WI38 (cell line): ENCODE measurements at regions not wholly inside any gene's neighbourhood (a gene's known extent, or its start where the extent isn't known, plus 50 kb on each side); places are given as distances from the start of the nearest gene placed in this dataset.
A peak's percentile ranks its signal among the peaks of the same experiment; 100 is the strongest.

Source experiments
- H3K4me3 ChIP-seq: 2 replicates; pipeline ENCODE4 v1.5.1; 2011; ENCODE audit warnings: low read depth, mild to moderate bottlenecking, control low read depth, low read length
- TF ChIP-seq, protein P1 (sequence below): IDR thresholded peaks from 2 replicates; pipeline ENCODE4 v1.5.1; 2012; ENCODE audit warnings: low read depth, mild to moderate bottlenecking, control low read depth, low read length

DNA sequence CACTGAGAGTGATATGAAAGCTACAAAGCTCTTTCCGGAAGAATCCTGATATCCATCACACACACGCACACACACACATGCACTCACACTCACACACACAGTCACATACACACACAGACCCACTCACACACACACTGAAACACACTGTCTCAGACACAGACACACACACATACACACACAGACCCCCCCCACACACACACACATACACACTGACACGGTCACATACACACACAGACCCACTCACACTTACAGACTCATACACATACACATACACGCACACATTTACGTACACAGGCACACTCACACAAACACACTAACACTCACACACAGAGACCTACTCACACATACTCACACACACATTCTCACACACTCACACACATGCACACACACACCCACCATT, 58.6 kb downstream of the LIG4 start:
- H3K4me3 ChIP-seq: no peak overlapping the region
- TF ChIP-seq, protein P1, sequence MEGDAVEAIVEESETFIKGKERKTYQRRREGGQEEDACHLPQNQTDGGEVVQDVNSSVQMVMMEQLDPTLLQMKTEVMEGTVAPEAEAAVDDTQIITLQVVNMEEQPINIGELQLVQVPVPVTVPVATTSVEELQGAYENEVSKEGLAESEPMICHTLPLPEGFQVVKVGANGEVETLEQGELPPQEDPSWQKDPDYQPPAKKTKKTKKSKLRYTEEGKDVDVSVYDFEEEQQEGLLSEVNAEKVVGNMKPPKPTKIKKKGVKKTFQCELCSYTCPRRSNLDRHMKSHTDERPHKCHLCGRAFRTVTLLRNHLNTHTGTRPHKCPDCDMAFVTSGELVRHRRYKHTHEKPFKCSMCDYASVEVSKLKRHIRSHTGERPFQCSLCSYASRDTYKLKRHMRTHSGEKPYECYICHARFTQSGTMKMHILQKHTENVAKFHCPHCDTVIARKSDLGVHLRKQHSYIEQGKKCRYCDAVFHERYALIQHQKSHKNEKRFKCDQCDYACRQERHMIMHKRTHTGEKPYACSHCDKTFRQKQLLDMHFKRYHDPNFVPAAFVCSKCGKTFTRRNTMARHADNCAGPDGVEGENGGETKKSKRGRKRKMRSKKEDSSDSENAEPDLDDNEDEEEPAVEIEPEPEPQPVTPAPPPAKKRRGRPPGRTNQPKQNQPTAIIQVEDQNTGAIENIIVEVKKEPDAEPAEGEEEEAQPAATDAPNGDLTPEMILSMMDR: no peak

DNA sequence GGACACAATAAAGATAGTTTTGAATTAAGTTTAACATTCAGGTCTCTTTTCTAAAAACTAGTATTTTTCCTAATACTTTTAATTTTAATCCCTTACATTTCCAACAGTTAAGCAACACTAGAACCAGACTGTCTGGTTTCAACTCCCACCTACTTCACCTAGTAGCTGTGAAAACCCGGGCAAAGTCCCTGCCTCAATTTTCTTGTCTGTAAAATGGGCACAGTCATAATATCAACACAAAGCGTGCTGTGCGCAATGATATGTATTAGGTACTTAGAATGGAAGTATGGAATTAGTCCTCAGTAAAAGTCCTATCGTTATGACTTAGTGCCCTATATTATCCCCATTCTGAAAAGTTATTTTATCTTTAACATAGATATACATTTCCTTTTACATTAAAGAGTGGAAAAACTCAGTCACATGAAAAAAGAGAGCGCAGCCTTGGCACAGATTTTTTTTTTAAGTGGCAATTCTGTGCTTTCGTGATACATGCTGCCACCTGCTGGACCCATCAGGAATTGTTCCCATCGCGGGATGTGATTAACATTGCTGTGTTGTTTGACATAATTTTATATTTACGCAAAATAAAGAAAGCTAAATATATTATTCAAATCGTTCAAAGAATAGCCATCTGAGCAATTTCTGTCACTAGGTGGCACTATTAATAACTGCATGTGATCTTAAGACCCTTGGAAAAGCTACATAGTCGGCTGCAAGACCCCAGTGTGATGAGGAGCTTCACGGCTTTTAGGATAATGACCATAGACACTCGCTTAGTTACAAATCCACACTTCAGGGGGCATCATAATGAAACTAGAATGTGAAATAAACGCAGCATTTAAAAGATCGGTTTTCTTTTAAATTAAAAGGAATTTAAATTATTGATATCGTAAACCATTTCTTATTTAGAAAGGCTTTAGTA, 59.9 kb downstream of the LIG4 start:
- TF ChIP-seq, protein P1: peak; percentile 86

DNA sequence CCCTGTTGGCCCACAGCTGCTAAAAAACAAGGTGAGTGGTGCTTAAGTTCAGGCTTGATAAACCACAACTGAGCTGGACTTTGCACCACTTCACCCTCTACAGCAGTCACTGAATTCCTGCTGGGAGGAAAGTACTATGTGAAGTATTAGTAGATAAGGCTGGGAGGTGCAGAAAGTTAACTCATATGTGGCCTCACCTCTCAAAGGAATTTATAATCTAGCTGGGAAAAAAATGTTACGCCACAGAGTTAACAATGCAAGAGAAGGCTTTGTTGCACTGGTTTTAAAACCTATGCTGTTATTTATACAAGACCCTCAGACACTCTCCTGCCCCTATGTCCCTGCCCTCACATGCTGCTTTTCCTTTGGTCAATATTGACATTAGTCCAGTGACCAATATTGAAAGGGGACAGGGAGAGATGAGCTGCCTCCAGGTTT, 60.9 kb downstream of the LIG4 start:
- no peak overlapping the region for H3K4me3 ChIP-seq
- TF ChIP-seq, protein P1: no peak

More for the DNA sequence above, 59.9 kb downstream of the LIG4 start:
- no peak overlapping the region for H3K4me3 ChIP-seq

DNA sequence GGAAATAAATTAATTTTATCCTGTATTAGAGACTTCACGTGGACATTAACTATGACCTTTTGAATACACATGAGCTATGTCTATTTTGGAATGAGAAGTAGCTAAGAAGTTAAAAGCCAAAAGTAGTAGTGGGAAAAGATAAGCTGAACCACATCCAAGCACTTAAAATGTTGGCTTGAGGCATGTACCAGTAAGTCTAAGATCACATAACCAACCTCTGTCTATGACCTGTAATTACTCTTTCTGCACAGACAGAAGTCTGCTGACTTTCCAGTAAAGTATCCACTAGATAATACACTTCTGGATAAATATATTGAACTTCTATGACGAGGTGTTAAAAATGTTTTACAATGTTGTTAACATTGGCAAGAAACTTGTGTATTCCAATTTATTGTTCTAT, 68.7 kb downstream of the LIG4 start:
- TF ChIP-seq, protein P1: no peak
- H3K4me3 ChIP-seq: no peak overlapping the region

DNA sequence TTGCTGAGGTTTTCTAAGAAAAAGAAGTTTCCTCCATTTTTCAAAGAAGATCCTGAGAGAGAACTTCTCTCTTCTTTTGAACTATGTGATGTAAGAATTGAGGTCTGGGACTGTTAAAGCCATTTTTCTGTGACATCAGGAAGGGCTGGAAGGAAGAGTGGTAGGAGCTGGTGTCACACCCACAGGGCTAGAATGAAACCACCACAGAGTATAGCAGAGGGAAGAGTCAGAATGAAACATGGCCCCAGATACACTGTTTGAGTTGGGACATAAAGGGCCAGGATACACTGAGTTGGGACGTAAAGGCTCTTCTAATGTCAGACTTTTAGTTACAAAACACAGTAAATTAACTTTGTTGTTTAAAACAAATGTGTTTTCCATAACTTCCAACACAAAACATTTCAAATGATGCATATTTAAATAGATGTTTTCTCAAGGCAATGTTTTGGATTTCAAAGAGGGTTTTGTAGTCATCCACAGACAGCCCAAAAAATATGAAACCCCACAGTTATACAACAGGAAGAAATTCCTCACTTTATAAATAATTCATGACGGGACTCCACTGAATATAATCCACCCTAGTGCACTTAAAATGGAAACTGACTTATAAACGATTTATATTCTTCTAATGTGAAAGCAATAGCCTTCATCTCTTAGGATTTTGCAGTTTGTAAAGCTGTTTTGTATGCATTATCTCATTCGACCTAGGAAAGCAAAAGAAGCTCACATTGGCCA, 72.5 kb downstream of the LIG4 start:
- TF ChIP-seq, protein P1: no peak
- H3K4me3 ChIP-seq: no peak overlapping the region

DNA sequence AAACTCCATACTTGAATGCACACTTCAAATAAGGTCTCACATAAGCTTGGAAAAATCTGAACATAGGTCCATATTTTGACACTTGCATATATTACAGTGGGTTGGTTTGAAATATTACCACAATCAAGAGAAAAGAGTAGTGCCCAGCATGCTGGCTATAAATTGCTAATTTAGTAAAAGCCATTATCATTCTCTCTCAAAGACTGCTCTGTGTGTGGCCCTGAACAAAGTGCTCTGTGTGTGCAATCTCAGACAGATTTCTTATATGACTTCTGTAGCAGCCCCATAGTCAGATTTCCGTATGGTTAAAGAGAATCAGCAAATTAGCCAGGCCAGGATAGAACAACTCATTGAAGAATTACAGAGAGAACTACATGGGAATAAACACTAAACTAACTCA, 78.2 kb downstream of the LIG4 start:
- TF ChIP-seq, protein P1: no peak

DNA sequence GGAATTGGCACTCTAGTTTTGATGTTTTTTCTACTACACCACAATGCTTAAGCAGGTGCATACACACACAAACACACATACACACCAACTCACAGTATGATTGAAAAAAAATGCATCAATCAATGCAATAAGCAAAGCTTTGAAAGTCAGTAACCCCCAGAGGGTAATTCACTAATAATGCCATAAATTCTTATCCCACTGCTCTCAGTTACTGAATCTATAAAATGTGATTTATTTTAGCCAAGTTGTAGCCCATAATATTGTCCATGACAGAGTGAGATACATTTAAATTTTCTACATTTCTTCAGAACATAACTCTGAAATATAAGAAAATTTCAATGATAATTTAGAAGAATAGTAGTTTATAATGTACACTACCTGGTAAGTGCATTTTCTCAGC, 87.9 kb downstream of the LIG4 start:
- TF ChIP-seq, protein P1: no peak
- H3K4me3 ChIP-seq: no peak overlapping the region

More for the DNA sequence above, 78.2 kb downstream of the LIG4 start:
- H3K4me3 ChIP-seq: no peak overlapping the region
